SK-N-SH treated with all-trans-retinoic acid at 6 μM for 48 hours (cell line): ENCODE measurements at regions not wholly inside any gene's neighbourhood (a gene's known extent, or its start where the extent isn't known, plus 50 kb on each side); places are given as distances from the start of the nearest gene placed in this dataset.

Experiments
- ATAC-seq: fragments of 200-7000 bp; cut with Tn5 transposase; 3 replicates; pipeline ENCODE4 v1.9.1; 2020; ENCODE audit warnings: mild to moderate bottlenecking, moderate library complexity
- ARNTL ChIP-seq: fragments of 450-650 bp; formaldehyde crosslinking; IDR thresholded peaks from 2 replicates; pipeline ENCODE4 v1.5.0; 2020; ENCODE audit warnings: low read depth, mild to moderate bottlenecking, moderate library complexity, borderline replicate concordance
- BACH2 ChIP-seq: fragments of 250-450 bp; sonication (Bioruptor Pico); IDR thresholded peaks from 2 replicates; pipeline ENCODE4 v1.9.0; 2021; ENCODE audit warnings: mild to moderate bottlenecking, borderline replicate concordance
- CREB5 ChIP-seq: fragments of 250-450 bp; sonication (Bioruptor Pico); IDR thresholded peaks from 2 replicates; pipeline ENCODE4 v1.5.1; 2020; ENCODE audit warnings: low read depth, mild to moderate bottlenecking, moderate library complexity
- CSRNP3 ChIP-seq: fragments of 250-450 bp; sonication (Bioruptor Pico); IDR thresholded peaks from 2 replicates; pipeline ENCODE4 v1.5.1; 2021; ENCODE audit warnings: mild to moderate bottlenecking, moderate library complexity
- ESRRG ChIP-seq: fragments of 250-450 bp; sonication (Bioruptor Pico); IDR thresholded peaks from 2 replicates; pipeline ENCODE4 v1.6.1; 2021; ENCODE audit warnings: mild to moderate bottlenecking
- GLIS3 ChIP-seq: fragments of 250-450 bp; sonication (Bioruptor Pico); IDR thresholded peaks from 2 replicates; pipeline ENCODE4 v1.5.0; 2020; ENCODE audit warnings: mild to moderate bottlenecking, moderate library complexity
- ISL1 ChIP-seq: fragments of 250-450 bp; sonication (Bioruptor Pico); IDR thresholded peaks from 2 replicates; pipeline ENCODE4 v2.1.2; 2022; ENCODE audit warnings: mild to moderate bottlenecking, moderate library complexity
- PATZ1 ChIP-seq: fragments of 250-450 bp; sonication (Bioruptor Pico); IDR thresholded peaks from 2 replicates; pipeline ENCODE4 v1.8.0; 2020; ENCODE audit warnings: mild to moderate bottlenecking, moderate library complexity, borderline replicate concordance
- POU6F1 ChIP-seq: fragments of 250-450 bp; sonication (Bioruptor Pico); IDR thresholded peaks from 2 replicates; pipeline ENCODE4 v1.8.0; 2021; ENCODE audit warnings: low read depth, mild to moderate bottlenecking, moderate library complexity, borderline replicate concordance
- RARB ChIP-seq: fragments of 250-450 bp; sonication (Bioruptor Pico); IDR thresholded peaks from 2 replicates; pipeline ENCODE4 v1.8.0; 2021; ENCODE audit warnings: mild to moderate bottlenecking, moderate library complexity
- SNAI2 ChIP-seq: fragments of 250-450 bp; sonication (Bioruptor Pico); IDR thresholded peaks from 2 replicates; pipeline ENCODE4 v1.5.0; 2020; ENCODE audit warnings: mild to moderate bottlenecking, moderate library complexity
- TOX ChIP-seq: fragments of 250-450 bp; sonication (Bioruptor Pico); IDR thresholded peaks from 2 replicates; pipeline ENCODE4 v1.8.0; 2021; ENCODE audit warnings: mild to moderate bottlenecking, moderate library complexity, borderline replicate concordance
- TSHZ2 ChIP-seq: fragments of 250-450 bp; sonication (Bioruptor Pico); IDR thresholded peaks from 2 replicates; pipeline ENCODE4 v1.5.0; 2020; ENCODE audit warnings: mild to moderate bottlenecking, moderate library complexity
- ZC3H10 ChIP-seq: fragments of 250-450 bp; sonication (Bioruptor Pico); IDR thresholded peaks from 2 replicates; pipeline ENCODE4 v1.5.1; 2021; ENCODE audit warnings: mild to moderate bottlenecking, moderate library complexity
- ZFP30 ChIP-seq: fragments of 450-650 bp; formaldehyde crosslinking; IDR thresholded peaks from 2 replicates; pipeline ENCODE4 v1.5.0; 2022; ENCODE audit warnings: mild to moderate bottlenecking, moderate library complexity
- ZNF565 ChIP-seq: fragments of 450-650 bp; formaldehyde crosslinking; conservative IDR thresholded peaks from 2 replicates; pipeline ENCODE4 v1.5.0; 2020; ENCODE audit warnings: low read depth, mild to moderate bottlenecking, moderate library complexity
- ZNF70 ChIP-seq: fragments of 450-650 bp; formaldehyde crosslinking; IDR thresholded peaks from 2 replicates; pipeline ENCODE4 v1.5.0; 2020; ENCODE audit warnings: mild to moderate bottlenecking, moderate library complexity
- ZNF8 ChIP-seq: fragments of 450-650 bp; formaldehyde crosslinking; IDR thresholded peaks from 2 replicates; pipeline ENCODE4 v1.5.0; 2020; ENCODE audit warnings: mild to moderate bottlenecking, moderate library complexity

GRCh38 chr9:99736291-99736690 is 85.4 kb upstream of the NR4A3 start:
- ATAC-seq: no peak
- TF ChIP-seq ISL1 (no peak), ZFP30 (CRISPR knock-in tag) (no peak)
- TF ChIP-seq, all 23 proteins: peak for 0

- ATAC-seq: no peak
- no peak for TF ChIP-seq CREB5 (CRISPR knock-in tag)
- TF ChIP-seq ZC3H10 (CRISPR knock-in tag): no peak
- no peak for TF ChIP-seq TOX (CRISPR knock-in tag)
- no peak for TF ChIP-seq CSRNP3
- TF ChIP-seq POU6F1 (CRISPR knock-in tag): no peak
- no peak for TF ChIP-seq PATZ1 (CRISPR knock-in tag)
- no peak for TF ChIP-seq RARB (CRISPR knock-in tag)
- TF ChIP-seq GLIS3: no peak
These were observed 84.0 kb upstream of the NR4A3 start for GRCh38 chr9:99737649-99738048.

GRCh38 chr9:99743006-99743405 is 78.7 kb upstream of the NR4A3 start:
- ATAC-seq: no peak

GRCh38 chr9:99743455-99743854 is 78.2 kb upstream of the NR4A3 start:
- TF ChIP-seq ESRRG (CRISPR knock-in tag) (no peak), TSHZ2 (CRISPR knock-in tag) (no peak), ZNF8 (no peak), ZFP30 (CRISPR knock-in tag) (no peak), POU6F1 (CRISPR knock-in tag) (no peak), SNAI2 (CRISPR knock-in tag) (no peak), ISL1 (no peak), RARB (CRISPR knock-in tag) (no peak), ZNF70 (CRISPR knock-in tag) (no peak), BACH2 (CRISPR knock-in tag) (no peak), ZNF565 (CRISPR knock-in tag) (no peak)
- no peak for ATAC-seq

More at GRCh38 chr9:99743006-99743405, 78.7 kb upstream of the NR4A3 start:
- TF ChIP-seq PATZ1 (CRISPR knock-in tag) (no peak), ARNTL (no peak)
